Aorta (tissue), 5 donors: ENCODE measurements at regions not wholly inside any gene's neighbourhood (a gene's known extent, or its start where the extent isn't known, plus 50 kb on each side); places are given as distances from the start of the nearest gene placed in this dataset.

Experiments used
- ATAC-seq: fragments of 200-7000 bp; cut with Tn5 transposase; one replicate; pipeline ENCODE4 v1.9.1; 2022; ENCODE audit warnings: moderate library complexity; ENCODE audit not compliant: low FRiP score
- DNase-seq, 2 donors: peaks; one replicate each; pipeline ENCODE4 v3.0.0-alpha.2; 2020
- H3K27ac ChIP-seq, 2 donors: one replicate each; pipeline ENCODE4 v1.5.1; 2013; ENCODE audit warnings: low read length in 2 of 2, mild to moderate bottlenecking in 2 of 2, moderate library complexity in 2 of 2, control low read depth in 1 of 2, inconsistent platforms in 1 of 2, low read depth in 1 of 2
- H3K27me3 ChIP-seq, 2 donors: one replicate each; pipeline ENCODE4 v1.6.1; 2013; ENCODE audit warnings: control low read depth in 1 of 2, low read length in 1 of 2, mild to moderate bottlenecking in 1 of 2, moderate library complexity in 1 of 2; ENCODE audit not compliant: insufficient read depth in 2 of 2, control insufficient read depth in 1 of 2
- H3K36me3 ChIP-seq, 2 donors: one replicate each; pipeline ENCODE4 v1.6.1; 2013; ENCODE audit warnings: control low read depth in 1 of 2, low read length in 1 of 2, mild to moderate bottlenecking in 1 of 2; ENCODE audit not compliant: insufficient read depth in 2 of 2, control insufficient read depth in 1 of 2
- H3K4me1 ChIP-seq, 2 donors: one replicate each; pipeline ENCODE4 v1.6.1; 2013; ENCODE audit warnings: low read length in 2 of 2, control low read depth in 1 of 2, mild to moderate bottlenecking in 1 of 2, moderate library complexity in 1 of 2; ENCODE audit not compliant: insufficient read depth in 2 of 2, control insufficient read depth in 1 of 2
- H3K4me3 ChIP-seq, 2 donors: one replicate each; pipeline ENCODE4 v1.5.1; 2013; ENCODE audit warnings: low read length in 2 of 2, control low read depth in 1 of 2, mild to moderate bottlenecking in 1 of 2
- H3K9me3 ChIP-seq: one replicate; pipeline ENCODE4 v1.6.1; 2013; ENCODE audit warnings: mild to moderate bottlenecking, low read length; ENCODE audit not compliant: control insufficient read depth
- WGBS, 2 donors: extraction: QIAGEN DNeasy Blood & Tissue Kit; methylation state at CpG; one replicate each; pipeline ENCODE4 v1.1.7; 2013; 5-methylcytosine and 5-hydroxymethylcytosine counted together
- intact Hi-C, 2 donors: fragments of 100-400 bp; cut with DNase I; formaldehyde crosslinking; loops; one replicate each; pipeline versions ENCODE4 v1.14.2 to v1.15.0; 2022
- donor health status: healthy with polysubstance abuse.
- donor health status: Bipolar disorder and iron deficiency.
- donor health status: DM: no; HTN: no; CAD: no.
- donor health status: DM: no; HTN: no; CAD: no.
- donor health status: DM: yes; HTN: yes; CAD: no.

GRCh38 chr2:211281430-211282073 lies 725.2 kb downstream of the CPS1 start:
- no peaks in the 10 kb centered on the region for H3K27me3 ChIP-seq
- H3K4me1 ChIP-seq: no peaks in the 10 kb centered on the region
- intact Hi-C loops: no loop called here
- DNase-seq: no peak
- H3K4me3 ChIP-seq: no peak overlapping the region
- H3K27ac ChIP-seq: no peak overlapping the region
- no peak for ATAC-seq
- H3K9me3 ChIP-seq: no peaks in the 10 kb centered on the region
- H3K36me3 ChIP-seq: no peaks in the 10 kb centered on the region
- 45 to 51% methylated on average over 2 of the region's 2 CpGs for WGBS, 2 donors

DNA sequence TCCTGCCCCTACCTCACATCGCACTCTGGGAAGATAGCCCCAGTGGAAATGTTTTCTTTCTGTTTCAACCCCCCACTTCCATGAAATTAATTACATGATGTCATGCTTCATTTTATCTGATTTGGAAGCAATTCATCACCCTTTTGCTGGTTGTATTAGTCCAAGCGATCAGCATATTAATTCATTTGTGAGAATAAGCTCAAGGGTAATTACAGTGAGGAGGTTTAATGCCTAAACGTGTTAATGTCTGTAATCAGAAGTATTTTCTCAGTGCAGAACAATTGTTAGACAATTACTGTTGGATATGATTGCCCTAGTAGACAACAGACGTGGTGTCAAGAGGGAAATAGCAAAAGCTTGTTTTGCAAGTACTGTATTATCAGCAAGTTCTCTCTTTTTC lies 746.3 kb downstream of the CPS1 start:
- H3K27ac ChIP-seq: no peak overlapping the region
- no peak overlapping the region for H3K4me3 ChIP-seq
- no peaks in the 10 kb centered on the region for H3K27me3 ChIP-seq
- intact Hi-C loops: no loop called here
- no peak for DNase-seq
- ATAC-seq: no peak
- WGBS, 2 donors: 57 to 66% methylated on average over 4 of the region's 4 CpGs
- no peaks in the 10 kb centered on the region for H3K4me1 ChIP-seq
- no peaks in the 10 kb centered on the region for H3K9me3 ChIP-seq
- H3K36me3 ChIP-seq: no peaks in the 10 kb centered on the region

GRCh38 chr2:211306929-211307328 lies 750.5 kb downstream of the CPS1 start:
- Histone ChIP-seq H3K36me3 (no peaks in the 10 kb centered on the region), H3K27ac (no peak overlapping the region), H3K9me3 (no peaks in the 10 kb centered on the region), H3K4me3 (no peak overlapping the region), H3K27me3 (no peaks in the 10 kb centered on the region), H3K4me1 (peaks cover 0 to 2% of the 10 kb centered on the region in 2 donors)
- 75 to 78% methylated on average over 3 of the region's 3 CpGs for WGBS, 2 donors
- ATAC-seq: no peak
- DNase-seq: no peak
- intact Hi-C loops: no loop called here
